GM10248 (cell line): ENCODE measurements at regions not wholly inside any gene's neighbourhood (a gene's known extent, or its start where the extent isn't known, plus 50 kb on each side); places are given as distances from the start of the nearest gene placed in this dataset.

Experiments
- CTCF ChIA-PET: fragments of 300-600 bp; sonication (Branson Sonifier 250); formaldehyde crosslinking; extraction: SDS; loops from one replicate; lab custom pipeline; 2021; ENCODE audit warnings: antibody characterized with exemption; lab: Yijun Ruan, JAX
- POLR2A ChIA-PET: fragments of 350-650 bp; sonication (Branson Sonifier 250); formaldehyde crosslinking; extraction: SDS; loops from one replicate; lab custom pipeline; 2020; ENCODE audit warnings: antibody characterized with exemption; lab: Yijun Ruan, JAX
- DNase-seq: peaks from one replicate; pipeline ENCODE4 v3.0.0; 2012; ENCODE audit errors: extremely low spot score
- CTCF ChIP-seq: IDR thresholded peaks from 2 replicates; pipeline ENCODE4 v1.5.1; 2012; ENCODE audit warnings: mild to moderate bottlenecking, low read depth; ENCODE audit errors: extremely low read depth, missing control alignments, control extremely low read depth

GRCh38 chr21:19767546-19767945, 1230.7 kb upstream of the NCAM2 start:
- TF ChIP-seq CTCF: no peak
- no peak for DNase-seq
- ChIA-PET CTCF (no interaction called here), POLR2A (no interaction called here)

- TF ChIP-seq CTCF: no peak
- no peak for DNase-seq
- ChIA-PET CTCF (interaction anchor here (0.6 kb wide), 1 partner anchor 16 kb away, joined by 3 read pairs; no protein-coding TSS in a partner anchor), POLR2A (no interaction called here)
These were observed 1226.3 kb upstream of the NCAM2 start for GRCh38 chr21:19771881-19772280.

GRCh38 chr21:19776076-19776475, 1222.1 kb upstream of the NCAM2 start:
- no peak for DNase-seq
- POLR2A ChIA-PET: no interaction called here

GRCh38 chr21:19781881-19782652, 1216.1 kb upstream of the NCAM2 start:
- POLR2A ChIA-PET: interaction anchor here (0.6 kb wide), 1 partner anchor 141 kb away, joined by 3 read pairs; no protein-coding TSS in a partner anchor
- CTCF ChIA-PET: interaction anchor here (1.3 kb wide), 1 partner anchor 11 kb away, joined by 7 read pairs; no protein-coding TSS in a partner anchor
- TF ChIP-seq CTCF: no peak
- no peak for DNase-seq

More at GRCh38 chr21:19776076-19776475, 1222.1 kb upstream of the NCAM2 start:
- CTCF ChIA-PET: no interaction called here
- TF ChIP-seq CTCF: no peak

- POLR2A ChIA-PET: no interaction called here
These were observed 1212.3 kb upstream of the NCAM2 start for GRCh38 chr21:19785941-19786340.

GRCh38 chr21:19792004-19792403, 1206.2 kb upstream of the NCAM2 start:
- ChIA-PET POLR2A (no interaction called here), CTCF (no interaction called here)
- no peak for DNase-seq
- TF ChIP-seq CTCF: no peak

More at GRCh38 chr21:19785941-19786340, 1212.3 kb upstream of the NCAM2 start:
- DNase-seq: no peak
- no peak for TF ChIP-seq CTCF
- CTCF ChIA-PET: no interaction called here
